ENCODE measurements at regions not wholly inside any gene's neighbourhood (a gene's known extent, or its start where the extent isn't known, plus 50 kb on each side); places are given as distances from the start of the nearest gene placed in this dataset.

- DNase-seq (ENCODE audit: insufficient read length) (no peak), FAIRE-seq (no peak)
Observed at GRCh38 chr10:33760056-33760943, 425.8 kb upstream of the NRP1 start.

GRCh38 chr10:33759191-33759590 is 424.7 kb upstream of the NRP1 start:
- TF ChIP-seq TAF1 (IDR thresholded peaks at IDR 0.05; ENCODE audit: borderline replicate concordance, low read depth, low read length) (no peak), POLR2AphosphoS5 (IDR thresholded peaks at IDR 0.05; ENCODE audit: low read depth, low read length) (no peak), POLR2A (IDR thresholded peaks at IDR 0.05; ENCODE audit: low read depth, low read length) (no peak)
- DNase-seq (ENCODE audit: insufficient read length) (no peak), FAIRE-seq (no peak)

More at GRCh38 chr10:33760056-33760943, 425.8 kb upstream of the NRP1 start:
- no peak for TF ChIP-seq TAF1 (IDR thresholded peaks at IDR 0.05; ENCODE audit: borderline replicate concordance, low read depth, low read length)
- no peak for TF ChIP-seq POLR2A (IDR thresholded peaks at IDR 0.05; ENCODE audit: low read depth, low read length)
- no peak for TF ChIP-seq POLR2AphosphoS5 (IDR thresholded peaks at IDR 0.05; ENCODE audit: low read depth, low read length)

- no peak for DNase-seq (ENCODE audit: insufficient read length)
- TF ChIP-seq POLR2A (IDR thresholded peaks at IDR 0.05; ENCODE audit: low read depth, low read length), result no peak
- TF ChIP-seq TAF1 (IDR thresholded peaks at IDR 0.05; ENCODE audit: borderline replicate concordance, low read depth, low read length), result no peak
- no peak for TF ChIP-seq POLR2AphosphoS5 (IDR thresholded peaks at IDR 0.05; ENCODE audit: low read depth, low read length)
- FAIRE-seq, result no peak
Observed at GRCh38 chr10:33758299-33758698, 423.8 kb upstream of the NRP1 start.

GRCh38 chr10:33754052-33754451 is 419.6 kb upstream of the NRP1 start:
- FAIRE-seq (no peak), DNase-seq (ENCODE audit: insufficient read length) (no peak)
- TF ChIP-seq POLR2AphosphoS5 (IDR thresholded peaks at IDR 0.05; ENCODE audit: low read depth, low read length), result no peak
- TF ChIP-seq POLR2A (IDR thresholded peaks at IDR 0.05; ENCODE audit: low read depth, low read length), result no peak
- no peak for TF ChIP-seq TAF1 (IDR thresholded peaks at IDR 0.05; ENCODE audit: borderline replicate concordance, low read depth, low read length)

- no peak for TF ChIP-seq TAF1 (IDR thresholded peaks at IDR 0.05; ENCODE audit: borderline replicate concordance, low read depth, low read length)
- TF ChIP-seq POLR2A (IDR thresholded peaks at IDR 0.05; ENCODE audit: low read depth, low read length), result no peak
- no peak for TF ChIP-seq POLR2AphosphoS5 (IDR thresholded peaks at IDR 0.05; ENCODE audit: low read depth, low read length)
- FAIRE-seq (no peak), DNase-seq (ENCODE audit: insufficient read length) (no peak)
Observed at GRCh38 chr10:33753389-33753788, 418.9 kb upstream of the NRP1 start.

DNA sequence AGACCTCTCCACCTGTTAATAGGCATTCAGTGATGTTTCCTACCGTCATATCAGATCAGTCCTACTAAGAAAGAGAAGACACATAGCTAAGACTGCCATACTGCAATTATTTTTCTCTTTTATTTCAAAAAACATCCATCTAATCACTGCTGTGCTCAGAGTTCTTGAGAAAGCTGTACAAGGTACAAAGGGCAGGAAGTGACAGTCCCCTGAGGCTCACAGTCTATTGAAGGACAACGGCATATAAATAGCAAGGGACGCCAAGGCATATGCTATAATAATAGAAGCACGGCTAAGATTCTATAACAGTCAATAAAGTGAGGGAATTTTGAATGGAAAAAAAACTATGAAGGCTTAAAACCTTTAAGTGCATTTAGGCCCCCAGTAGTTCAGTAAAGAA is 415.3 kb upstream of the NRP1 start:
- TF ChIP-seq POLR2A (IDR thresholded peaks at IDR 0.05; ENCODE audit: low read depth, low read length) (no peak), POLR2AphosphoS5 (IDR thresholded peaks at IDR 0.05; ENCODE audit: low read depth, low read length) (no peak), TAF1 (IDR thresholded peaks at IDR 0.05; ENCODE audit: borderline replicate concordance, low read depth, low read length) (no peak)
- FAIRE-seq (no peak), DNase-seq (ENCODE audit: insufficient read length) (no peak)

DNA sequence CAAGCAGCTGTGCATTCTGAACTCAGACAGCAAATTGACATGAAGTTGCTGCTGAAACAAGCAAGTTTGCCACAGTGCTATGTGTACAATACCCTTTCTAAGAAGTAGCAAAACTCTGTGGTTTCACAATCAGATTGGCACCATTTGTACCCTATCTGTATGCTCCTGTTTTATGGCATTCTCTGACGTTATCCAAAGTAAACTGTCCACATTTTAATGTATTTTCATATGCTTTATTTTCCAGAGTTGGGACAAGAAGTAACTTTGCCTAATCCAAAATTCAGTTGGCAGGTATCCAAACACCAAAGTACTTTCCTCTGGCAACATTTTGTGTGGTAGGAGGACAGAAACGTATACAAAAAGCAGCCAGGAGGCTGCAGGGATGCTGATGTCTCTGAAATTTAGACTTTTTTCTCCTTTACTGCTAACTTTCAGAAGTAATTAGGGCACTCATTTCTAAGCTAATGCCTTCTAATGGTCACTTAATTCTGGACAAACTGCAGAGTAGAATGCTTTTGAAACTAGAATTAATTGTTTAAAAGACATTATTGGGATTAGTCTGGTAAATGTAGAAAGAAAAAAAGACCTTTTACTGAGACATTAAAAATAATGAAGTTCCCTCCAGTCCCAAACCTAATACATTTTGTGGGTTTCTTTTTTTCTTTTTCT is 414.7 kb upstream of the NRP1 start:
- no peak for TF ChIP-seq TAF1 (IDR thresholded peaks at IDR 0.05; ENCODE audit: borderline replicate concordance, low read depth, low read length)
- TF ChIP-seq POLR2AphosphoS5 (IDR thresholded peaks at IDR 0.05; ENCODE audit: low read depth, low read length), result no peak
- TF ChIP-seq POLR2A (IDR thresholded peaks at IDR 0.05; ENCODE audit: low read depth, low read length), result no peak
- FAIRE-seq, result no peak
- no peak for DNase-seq (ENCODE audit: insufficient read length)

DNA sequence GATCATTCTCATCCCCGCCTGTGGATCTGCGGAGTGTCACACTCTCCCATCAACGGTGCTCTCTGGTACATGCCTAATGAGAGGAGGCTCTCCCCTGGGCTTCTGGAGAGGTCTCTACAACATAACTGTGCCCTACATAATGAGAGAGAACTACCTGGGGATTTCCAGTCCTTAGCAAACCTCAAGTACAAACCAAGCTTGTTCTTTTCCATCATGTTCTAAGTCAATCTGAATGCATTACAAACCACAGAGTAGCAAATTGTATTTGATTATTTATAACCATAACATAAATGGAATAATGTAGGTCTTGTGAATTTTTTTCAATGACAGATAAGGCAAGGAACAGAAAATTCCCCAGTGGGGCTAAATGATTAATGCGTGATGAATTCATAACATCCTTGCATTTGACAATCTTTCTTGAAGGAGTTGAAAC is 412.4 kb upstream of the NRP1 start:
- no peak for TF ChIP-seq POLR2AphosphoS5 (IDR thresholded peaks at IDR 0.05; ENCODE audit: low read depth, low read length)
- TF ChIP-seq POLR2A (IDR thresholded peaks at IDR 0.05; ENCODE audit: low read depth, low read length), result no peak
- TF ChIP-seq TAF1 (IDR thresholded peaks at IDR 0.05; ENCODE audit: borderline replicate concordance, low read depth, low read length), result no peak
- no peak for FAIRE-seq
- no peak for DNase-seq (ENCODE audit: insufficient read length)

GRCh38 chr10:33746186-33746585 is 411.7 kb upstream of the NRP1 start:
- no peak for DNase-seq (ENCODE audit: insufficient read length)
- FAIRE-seq, result no peak
- no peak for TF ChIP-seq POLR2A (IDR thresholded peaks at IDR 0.05; ENCODE audit: low read depth, low read length)
- TF ChIP-seq POLR2AphosphoS5 (IDR thresholded peaks at IDR 0.05; ENCODE audit: low read depth, low read length), result no peak
- no peak for TF ChIP-seq TAF1 (IDR thresholded peaks at IDR 0.05; ENCODE audit: borderline replicate concordance, low read depth, low read length)

DNA sequence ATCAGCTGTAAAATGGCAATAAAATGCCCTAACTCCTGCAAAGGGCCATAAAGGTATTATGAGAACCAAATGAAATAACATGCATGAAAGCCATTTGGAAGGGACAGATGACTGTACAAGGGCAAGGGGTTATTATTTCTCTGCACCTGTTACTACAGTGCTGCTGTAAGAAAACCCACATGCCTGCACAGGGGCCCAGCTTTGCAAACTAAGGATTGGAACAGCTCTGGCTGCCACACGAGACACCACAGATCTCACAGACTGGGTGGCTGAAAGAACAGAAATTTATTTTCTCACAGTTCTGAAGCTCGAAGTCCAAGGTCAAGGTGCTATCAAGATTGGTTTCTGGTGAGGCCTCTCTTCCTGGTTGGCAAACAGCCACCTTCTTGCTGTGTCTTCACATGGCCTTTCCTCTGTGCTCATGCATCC is 409.0 kb upstream of the NRP1 start:
- no peak for DNase-seq (ENCODE audit: insufficient read length)
- TF ChIP-seq TAF1 (IDR thresholded peaks at IDR 0.05; ENCODE audit: borderline replicate concordance, low read depth, low read length) (no peak), POLR2A (IDR thresholded peaks at IDR 0.05; ENCODE audit: low read depth, low read length) (no peak), POLR2AphosphoS5 (IDR thresholded peaks at IDR 0.05; ENCODE audit: low read depth, low read length) (no peak)
- FAIRE-seq, result no peak

GRCh38 chr10:33739031-33739430 is 404.6 kb upstream of the NRP1 start:
- TF ChIP-seq TAF1 (IDR thresholded peaks at IDR 0.05; ENCODE audit: borderline replicate concordance, low read depth, low read length) (no peak), POLR2A (IDR thresholded peaks at IDR 0.05; ENCODE audit: low read depth, low read length) (no peak), POLR2AphosphoS5 (IDR thresholded peaks at IDR 0.05; ENCODE audit: low read depth, low read length) (no peak)
- FAIRE-seq, result no peak
- DNase-seq (ENCODE audit: insufficient read length), result no peak
